Stimulated activated CD4-positive, alpha-beta T cell treated with anti-CD3 and anti-CD28 coated beads, Interleukin-4, amount 100 ng/mL, for 24 hours (primary cell): ENCODE measurements at regions not wholly inside any gene's neighbourhood (a gene's known extent, or its start where the extent isn't known, plus 50 kb on each side); places are given as distances from the start of the nearest gene placed in this dataset.

ENCODE experiments used
- DNase-seq: peaks from one replicate; pipeline ENCODE4 v3.0.0-alpha.2; 2020

- no peak for DNase-seq
Observed at GRCh38 chr5:104754311-104754995, 1191.9 kb upstream of the NUDT12 start.

GRCh38 chr5:104751969-104752368 is 1189.4 kb upstream of the NUDT12 start:
- DNase-seq = no peak

- DNase-seq = no peak
Observed at GRCh38 chr5:104739905-104740304, 1177.3 kb upstream of the NUDT12 start.

- DNase-seq = no peak
Observed at GRCh38 chr5:104739503-104739902, 1176.9 kb upstream of the NUDT12 start.

GRCh38 chr5:104736073-104736472 is 1173.5 kb upstream of the NUDT12 start:
- no peak for DNase-seq

- DNase-seq = no peak
Observed at GRCh38 chr5:104734046-104734445, 1171.5 kb upstream of the NUDT12 start.

GRCh38 chr5:104733063-104733669 is 1170.6 kb upstream of the NUDT12 start:
- no peak for DNase-seq

GRCh38 chr5:104731331-104731730 is 1168.7 kb upstream of the NUDT12 start:
- DNase-seq = no peak

- no peak for DNase-seq
Observed at GRCh38 chr5:104708027-104708426, 1145.4 kb upstream of the NUDT12 start.

GRCh38 chr5:104706600-104706999 is 1144.0 kb upstream of the NUDT12 start:
- DNase-seq = no peak

GRCh38 chr5:104702212-104702611 is 1139.6 kb upstream of the NUDT12 start:
- no peak for DNase-seq

GRCh38 chr5:104699438-104699837 is 1136.8 kb upstream of the NUDT12 start:
- DNase-seq = no peak

GRCh38 chr5:104661256-104661655 is 1098.7 kb upstream of the NUDT12 start:
- no peak for DNase-seq

- DNase-seq = no peak
Observed at GRCh38 chr5:104659497-104659896, 1096.9 kb upstream of the NUDT12 start.

- no peak for DNase-seq
Observed at GRCh38 chr5:104652271-104652861, 1089.8 kb upstream of the NUDT12 start.

- DNase-seq = no peak
Observed at GRCh38 chr5:104650313-104651055, 1087.9 kb upstream of the NUDT12 start.

GRCh38 chr5:104646416-104646815 is 1083.8 kb upstream of the NUDT12 start:
- no peak for DNase-seq

- DNase-seq = no peak
Observed at GRCh38 chr5:104643320-104643719, 1080.7 kb upstream of the NUDT12 start.

GRCh38 chr5:104635227-104635626 is 1072.6 kb upstream of the NUDT12 start:
- no peak for DNase-seq

GRCh38 chr5:104628911-104629310 is 1066.3 kb upstream of the NUDT12 start:
- DNase-seq = no peak

GRCh38 chr5:104626122-104626521 is 1063.5 kb upstream of the NUDT12 start:
- no peak for DNase-seq

- DNase-seq = no peak
Observed at GRCh38 chr5:104612005-104612404, 1049.4 kb upstream of the NUDT12 start.

GRCh38 chr5:104611135-104611767 is 1048.7 kb upstream of the NUDT12 start:
- no peak for DNase-seq
